ENCODE measurements at regions not wholly inside any gene's neighbourhood (a gene's known extent, or its start where the extent isn't known, plus 50 kb on each side); places are given as distances from the start of the nearest gene placed in this dataset.

- Mint-ChIP-seq H3K4me3 (no peak overlapping the region), H3K27me3 (no peaks in the 10 kb centered on the region), H3K27ac (no peak overlapping the region), H3K36me3 (ENCODE audit: low read depth) (no peaks in the 10 kb centered on the region), H3K4me1 (no peaks in the 10 kb centered on the region)
- ATAC-seq: no peak
- DNase-seq: no peak
- peaks cover 2% of the 10 kb centered on the region for H3K9me3 ChIP-seq (ENCODE audit: control insufficient read depth, low read length, poor library complexity, severe bottlenecking)
Measured at GRCh38 chr2:147099845-147100244, 745.0 kb upstream of the ACVR2A start.

- no peaks in the 10 kb centered on the region for H3K36me3 Mint-ChIP-seq (ENCODE audit: low read depth)
- no peaks in the 10 kb centered on the region for H3K27me3 Mint-ChIP-seq
- ATAC-seq (no peak), DNase-seq (no peak)
- no peaks in the 10 kb centered on the region for H3K4me1 Mint-ChIP-seq
- no peak overlapping the region for H3K27ac Mint-ChIP-seq
- H3K4me3 Mint-ChIP-seq: no peak overlapping the region
- peaks cover 4% of the 10 kb centered on the region for H3K9me3 ChIP-seq (ENCODE audit: control insufficient read depth, low read length, poor library complexity, severe bottlenecking)
Measured at GRCh38 chr2:147098940-147099339, 745.9 kb upstream of the ACVR2A start.

GRCh38 chr2:147097747-147098146, 747.1 kb upstream of the ACVR2A start:
- no peak for ATAC-seq
- no peak overlapping the region for H3K27ac Mint-ChIP-seq
- H3K4me3 Mint-ChIP-seq: no peak overlapping the region
- DNase-seq: no peak
- H3K36me3 Mint-ChIP-seq (ENCODE audit: low read depth): no peaks in the 10 kb centered on the region
- no peaks in the 10 kb centered on the region for H3K4me1 Mint-ChIP-seq
- no peaks in the 10 kb centered on the region for H3K27me3 Mint-ChIP-seq
- peaks cover 4% of the 10 kb centered on the region for H3K9me3 ChIP-seq (ENCODE audit: control insufficient read depth, low read length, poor library complexity, severe bottlenecking)

GRCh38 chr2:147096671-147097070, 748.2 kb upstream of the ACVR2A start:
- Mint-ChIP-seq H3K4me3 (no peak overlapping the region), H3K4me1 (no peaks in the 10 kb centered on the region), H3K36me3 (ENCODE audit: low read depth) (no peaks in the 10 kb centered on the region), H3K27me3 (no peaks in the 10 kb centered on the region), H3K27ac (no peak overlapping the region)
- peaks cover 4% of the 10 kb centered on the region for H3K9me3 ChIP-seq (ENCODE audit: control insufficient read depth, low read length, poor library complexity, severe bottlenecking)
- DNase-seq (no peak), ATAC-seq (no peak)

GRCh38 chr2:147095376-147095775, 749.5 kb upstream of the ACVR2A start:
- Mint-ChIP-seq H3K36me3 (ENCODE audit: low read depth) (no peaks in the 10 kb centered on the region), H3K4me1 (peaks cover 3% of the 10 kb centered on the region), H3K4me3 (no peak overlapping the region), H3K27ac (no peak overlapping the region), H3K27me3 (no peaks in the 10 kb centered on the region)
- ATAC-seq: no peak
- no peak for DNase-seq
- H3K9me3 ChIP-seq (ENCODE audit: control insufficient read depth, low read length, poor library complexity, severe bottlenecking): peaks cover 4% of the 10 kb centered on the region

- no peak overlapping the region for H3K4me3 Mint-ChIP-seq
- H3K27ac Mint-ChIP-seq: no peak overlapping the region
- peaks cover 3% of the 10 kb centered on the region for H3K4me1 Mint-ChIP-seq
- no peak for DNase-seq
- H3K27me3 Mint-ChIP-seq: no peaks in the 10 kb centered on the region
- no peak for ATAC-seq
- peaks cover 4% of the 10 kb centered on the region for H3K9me3 ChIP-seq (ENCODE audit: control insufficient read depth, low read length, poor library complexity, severe bottlenecking)
- H3K36me3 Mint-ChIP-seq (ENCODE audit: low read depth): no peaks in the 10 kb centered on the region
Measured at GRCh38 chr2:147094077-147094476, 750.8 kb upstream of the ACVR2A start.

GRCh38 chr2:147092266-147092665, 752.6 kb upstream of the ACVR2A start:
- peaks cover 4% of the 10 kb centered on the region for H3K9me3 ChIP-seq (ENCODE audit: control insufficient read depth, low read length, poor library complexity, severe bottlenecking)
- no peak overlapping the region for H3K4me3 Mint-ChIP-seq
- peaks cover 3% of the 10 kb centered on the region for H3K4me1 Mint-ChIP-seq
- ATAC-seq (no peak), DNase-seq (no peak)
- no peaks in the 10 kb centered on the region for H3K36me3 Mint-ChIP-seq (ENCODE audit: low read depth)
- H3K27me3 Mint-ChIP-seq: no peaks in the 10 kb centered on the region
- no peak overlapping the region for H3K27ac Mint-ChIP-seq

- peaks cover 4% of the 10 kb centered on the region for H3K9me3 ChIP-seq (ENCODE audit: control insufficient read depth, low read length, poor library complexity, severe bottlenecking)
- Mint-ChIP-seq H3K36me3 (ENCODE audit: low read depth) (no peaks in the 10 kb centered on the region), H3K4me1 (peaks cover 3% of the 10 kb centered on the region), H3K27ac (no peak overlapping the region), H3K4me3 (no peak overlapping the region), H3K27me3 (no peaks in the 10 kb centered on the region)
- DNase-seq: no peak
- no peak for ATAC-seq
Measured at GRCh38 chr2:147091448-147091847, 753.4 kb upstream of the ACVR2A start.

GRCh38 chr2:147088871-147089270, 756.0 kb upstream of the ACVR2A start:
- Mint-ChIP-seq H3K4me3 (no peak overlapping the region), H3K27me3 (no peaks in the 10 kb centered on the region), H3K27ac (no peak overlapping the region), H3K4me1 (peaks cover 3% of the 10 kb centered on the region), H3K36me3 (ENCODE audit: low read depth) (no peaks in the 10 kb centered on the region)
- DNase-seq (no peak), ATAC-seq (no peak)
- H3K9me3 ChIP-seq (ENCODE audit: control insufficient read depth, low read length, poor library complexity, severe bottlenecking): no peaks in the 10 kb centered on the region

- H3K36me3 Mint-ChIP-seq (ENCODE audit: low read depth): no peaks in the 10 kb centered on the region
- H3K9me3 ChIP-seq (ENCODE audit: control insufficient read depth, low read length, poor library complexity, severe bottlenecking): no peaks in the 10 kb centered on the region
- H3K27me3 Mint-ChIP-seq: no peaks in the 10 kb centered on the region
- DNase-seq (no peak), ATAC-seq (no peak)
- peaks cover 6% of the 10 kb centered on the region for H3K4me1 Mint-ChIP-seq
- H3K4me3 Mint-ChIP-seq: no peak overlapping the region
- H3K27ac Mint-ChIP-seq: no peak overlapping the region
Measured at GRCh38 chr2:147086715-147087114, 758.1 kb upstream of the ACVR2A start.

GRCh38 chr2:147083664-147084063, 761.2 kb upstream of the ACVR2A start:
- no peak overlapping the region for H3K4me3 Mint-ChIP-seq

GRCh38 chr2:147082850-147083522, 761.8 kb upstream of the ACVR2A start:
- Mint-ChIP-seq H3K4me3 (no peak overlapping the region), H3K27me3 (peaks cover 11% of the 10 kb centered on the region), H3K4me1 (peaks cover 5% of the 10 kb centered on the region), H3K27ac (no peak overlapping the region), H3K36me3 (ENCODE audit: low read depth) (no peaks in the 10 kb centered on the region)
- peak in 2 of 3 donors; percentile 8 to 46 for DNase-seq
- no peaks in the 10 kb centered on the region for H3K9me3 ChIP-seq (ENCODE audit: control insufficient read depth, low read length, poor library complexity, severe bottlenecking)
- ATAC-seq: peak; percentile 75

More at GRCh38 chr2:147083664-147084063, 761.2 kb upstream of the ACVR2A start:
- no peaks in the 10 kb centered on the region for H3K9me3 ChIP-seq (ENCODE audit: control insufficient read depth, low read length, poor library complexity, severe bottlenecking)
- Mint-ChIP-seq H3K4me1 (peaks cover 3% of the 10 kb centered on the region), H3K27me3 (peaks cover 6% of the 10 kb centered on the region), H3K36me3 (ENCODE audit: low read depth) (no peaks in the 10 kb centered on the region), H3K27ac (no peak overlapping the region)
- ATAC-seq: no peak
- DNase-seq: no peak

GRCh38 chr2:147081831-147082230, 763.0 kb upstream of the ACVR2A start:
- ATAC-seq (no peak), DNase-seq (no peak)
- no peaks in the 10 kb centered on the region for H3K9me3 ChIP-seq (ENCODE audit: control insufficient read depth, low read length, poor library complexity, severe bottlenecking)
- Mint-ChIP-seq H3K4me1 (peaks cover 5% of the 10 kb centered on the region), H3K4me3 (no peak overlapping the region), H3K27me3 (peaks cover 22% of the 10 kb centered on the region), H3K36me3 (ENCODE audit: low read depth) (peaks cover 3% of the 10 kb centered on the region), H3K27ac (no peak overlapping the region)

- Mint-ChIP-seq H3K4me3 (no peak overlapping the region), H3K27ac (no peak overlapping the region), H3K36me3 (ENCODE audit: low read depth) (peaks cover 3% of the 10 kb centered on the region), H3K4me1 (peaks cover 2% of the 10 kb centered on the region), H3K27me3 (peaks cover 30% of the 10 kb centered on the region)
- ATAC-seq (no peak), DNase-seq (no peak)
- peaks cover 3% of the 10 kb centered on the region for H3K9me3 ChIP-seq (ENCODE audit: control insufficient read depth, low read length, poor library complexity, severe bottlenecking)
Measured at GRCh38 chr2:147076634-147077033, 768.2 kb upstream of the ACVR2A start.
